Mesenchymal stem cell (in vitro differentiated cells and primary cell): ENCODE measurements at regions not wholly inside any gene's neighbourhood (a gene's known extent, or its start where the extent isn't known, plus 50 kb on each side); places are given as distances from the start of the nearest gene placed in this dataset.

Source experiments
- DNase-seq: peaks from one replicate; pipeline ENCODE4 v3.0.0-alpha.2; 2013
- H2AFZ ChIP-seq: one replicate; pipeline ENCODE4 v1.6.1; 2013; ENCODE audit warnings: low read depth, mild to moderate bottlenecking, control low read depth, inconsistent platforms, low read length, moderate library complexity
- H2AK5ac ChIP-seq: 2 replicates; pipeline ENCODE4 v1.6.1; 2013; ENCODE audit warnings: low read length, moderate library complexity, mild to moderate bottlenecking, inconsistent platforms; ENCODE audit not compliant: severe bottlenecking
- H2BK120ac ChIP-seq: one replicate; pipeline ENCODE4 v1.6.1; 2013; ENCODE audit warnings: low read depth, mild to moderate bottlenecking, inconsistent platforms, low read length, moderate library complexity
- H2BK12ac ChIP-seq, 2 experiments: one replicate each; pipeline ENCODE4 v1.6.1; 2013; ENCODE audit warnings: inconsistent platforms in 2 of 2, low read length in 2 of 2, mild to moderate bottlenecking in 2 of 2, moderate library complexity in 2 of 2, control low read depth in 1 of 2
- H2BK15ac ChIP-seq: one replicate; pipeline ENCODE4 v1.6.1; 2013; ENCODE audit warnings: mild to moderate bottlenecking, low read depth, inconsistent platforms; ENCODE audit not compliant: poor library complexity, severe bottlenecking
- H2BK5ac ChIP-seq: 2 replicates; pipeline ENCODE4 v1.6.1; 2013; ENCODE audit warnings: low read depth, mild to moderate bottlenecking, low read length, control low read depth, inconsistent platforms; ENCODE audit not compliant: poor library complexity, severe bottlenecking
- H3K14ac ChIP-seq, 2 experiments: one replicate each; pipeline ENCODE4 v1.6.1; 2013; ENCODE audit warnings: inconsistent platforms in 2 of 2, low read length in 2 of 2, control low read depth in 1 of 2, mild to moderate bottlenecking in 1 of 2, moderate library complexity in 1 of 2
- H3K18ac ChIP-seq, 2 experiments: one replicate each; pipeline ENCODE4 v1.6.1; 2013; ENCODE audit warnings: inconsistent platforms in 2 of 2, low read length in 2 of 2, control low read depth in 1 of 2, low read depth in 1 of 2, mild to moderate bottlenecking in 1 of 2
- H3K23ac ChIP-seq, 2 experiments: one replicate each; pipeline ENCODE4 v1.6.1; 2013; ENCODE audit warnings: inconsistent platforms in 2 of 2, low read length in 2 of 2, mild to moderate bottlenecking in 2 of 2, moderate library complexity in 2 of 2, control low read depth in 1 of 2
- H3K27ac ChIP-seq: 2 replicates; pipeline ENCODE4 v1.5.1; 2013; ENCODE audit warnings: mild to moderate bottlenecking, moderate library complexity, low read length, control low read depth, inconsistent platforms; ENCODE audit not compliant: poor library complexity, severe bottlenecking
- H3K27me3 ChIP-seq, 2 experiments: 2 replicates each; pipeline versions ENCODE4 v1.6.1 to v1.7.0; 2013; ENCODE audit warnings: low read length in 2 of 2, mild to moderate bottlenecking in 2 of 2, moderate library complexity in 2 of 2, control low read depth in 1 of 2, inconsistent platforms in 1 of 2; ENCODE audit not compliant: control insufficient read depth in 1 of 2, insufficient read depth in 1 of 2
- H3K36me3 ChIP-seq, 2 experiments: 2 replicates each; pipeline versions ENCODE4 v1.6.1 to v1.7.0; 2013; ENCODE audit warnings: low read length in 2 of 2, control low read depth in 1 of 2, inconsistent platforms in 1 of 2, low read depth in 1 of 2, mild to moderate bottlenecking in 1 of 2; ENCODE audit not compliant: insufficient read depth in 2 of 2, control insufficient read depth in 1 of 2
- H3K4ac ChIP-seq, 2 experiments: one replicate each; pipeline ENCODE4 v1.6.1; 2013; ENCODE audit warnings: inconsistent platforms in 2 of 2, low read length in 2 of 2, mild to moderate bottlenecking in 2 of 2, moderate library complexity in 2 of 2, control low read depth in 1 of 2, low read depth in 1 of 2
- H3K4me1 ChIP-seq: 2 replicates; pipeline ENCODE4 v1.6.1; 2013; ENCODE audit warnings: low read depth, low read length, control low read depth; ENCODE audit not compliant: control insufficient read depth, insufficient read depth
- H3K4me2 ChIP-seq: 2 replicates; pipeline ENCODE4 v1.6.1; 2013; ENCODE audit warnings: low read length, mild to moderate bottlenecking, inconsistent platforms; ENCODE audit not compliant: poor library complexity, severe bottlenecking
- H3K4me3 ChIP-seq, 2 experiments: 2 replicates each; pipeline versions ENCODE4 v1.5.1 to v1.7.0; 2013; ENCODE audit warnings: low read length in 2 of 2, mild to moderate bottlenecking in 2 of 2, control low read depth in 1 of 2, low read depth in 1 of 2; ENCODE audit not compliant: insufficient read depth in 1 of 2
- H3K79me1 ChIP-seq: replicated peaks from 2 replicates; pipeline ENCODE4 v1.6.1; 2013; ENCODE audit warnings: mild to moderate bottlenecking, control low read depth, low read length, inconsistent platforms; ENCODE audit not compliant: poor library complexity, severe bottlenecking
- H3K9ac ChIP-seq: 2 replicates; pipeline ENCODE4 v1.7.0; 2013; ENCODE audit warnings: mild to moderate bottlenecking, low read length, moderate library complexity
- H3K9me3 ChIP-seq: 2 replicates; pipeline ENCODE4 v1.7.0; 2013; ENCODE audit warnings: mild to moderate bottlenecking, low read length; ENCODE audit not compliant: control insufficient read depth
- H4K8ac ChIP-seq: one replicate; pipeline ENCODE4 v1.6.1; 2013; ENCODE audit warnings: inconsistent platforms, mild to moderate bottlenecking, low read length, moderate library complexity
- H4K91ac ChIP-seq: one replicate; pipeline ENCODE4 v1.6.1; 2013; ENCODE audit warnings: mild to moderate bottlenecking, low read length, inconsistent platforms
- WGBS: methylation state at CpG from one replicate; pipeline ENCODE4 v1.1.7; 2013; ENCODE audit warnings: mixed read lengths; 5-methylcytosine and 5-hydroxymethylcytosine counted together

DNA sequence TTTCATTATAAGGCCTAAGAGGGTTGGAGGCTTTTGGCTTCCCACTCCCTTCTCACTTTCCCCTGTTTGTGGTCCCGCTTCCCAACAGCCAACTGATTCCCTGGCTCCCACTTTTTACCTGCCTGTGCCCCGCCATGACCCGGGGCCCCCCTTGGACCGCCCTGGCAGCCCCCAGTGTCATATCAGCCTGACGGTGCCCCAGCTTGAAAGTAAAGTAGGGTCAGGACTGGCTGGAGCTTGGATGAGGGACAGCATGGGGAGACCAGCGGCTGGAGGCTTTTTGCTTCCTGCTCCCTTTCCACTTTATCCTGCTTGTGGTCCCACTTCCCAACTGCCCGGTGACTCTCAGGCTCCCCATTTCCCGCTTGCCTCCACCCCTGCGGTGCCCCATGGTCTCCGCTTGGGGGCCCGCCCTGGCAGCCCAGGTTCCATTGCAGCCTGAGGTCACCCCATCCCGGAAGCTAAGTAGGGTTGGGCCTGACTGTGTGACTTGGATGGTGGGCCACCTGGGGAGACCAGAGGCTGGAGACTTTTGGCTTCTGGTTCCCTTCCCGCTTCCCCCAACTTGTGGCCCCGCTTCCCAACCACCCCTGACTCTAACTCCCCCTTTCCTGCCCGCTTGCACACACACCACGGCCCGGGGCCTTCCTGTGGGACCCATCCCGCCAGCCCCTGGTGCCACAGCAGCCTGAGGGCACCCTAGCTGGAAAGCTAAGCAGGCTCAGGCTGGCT is 2274.7 kb downstream of the TP53TG3F start:
- no peaks in the 10 kb centered on the region for H3K36me3 ChIP-seq
- no peak overlapping the region for H2BK12ac ChIP-seq
- H3K4me3 ChIP-seq: no peak overlapping the region
- H3K9ac ChIP-seq: no peak overlapping the region
- no peaks in the 10 kb centered on the region for H3K9me3 ChIP-seq
- no peak overlapping the region for H2AK5ac ChIP-seq
- no peak overlapping the region for H3K18ac ChIP-seq
- H3K4me1 ChIP-seq: no peaks in the 10 kb centered on the region
- no peak overlapping the region for H3K4me2 ChIP-seq
- no peak overlapping the region for H3K27ac ChIP-seq
- no peak for DNase-seq
- H2BK120ac ChIP-seq: no peak overlapping the region
- no peaks in the 10 kb centered on the region for H3K79me1 ChIP-seq
- H3K27me3 ChIP-seq: no peaks in the 10 kb centered on the region
- no peak overlapping the region for H2AFZ ChIP-seq
- H4K8ac ChIP-seq: no peak overlapping the region
- H4K91ac ChIP-seq: no peak overlapping the region
- H3K14ac ChIP-seq: no peak overlapping the region
- no peak overlapping the region for H3K23ac ChIP-seq
- 65% methylated on average over 15 of the region's 18 CpGs for WGBS
- no peak overlapping the region for H2BK5ac ChIP-seq
- H3K4ac ChIP-seq: no peak overlapping the region
- H2BK15ac ChIP-seq: no peak overlapping the region

DNA sequence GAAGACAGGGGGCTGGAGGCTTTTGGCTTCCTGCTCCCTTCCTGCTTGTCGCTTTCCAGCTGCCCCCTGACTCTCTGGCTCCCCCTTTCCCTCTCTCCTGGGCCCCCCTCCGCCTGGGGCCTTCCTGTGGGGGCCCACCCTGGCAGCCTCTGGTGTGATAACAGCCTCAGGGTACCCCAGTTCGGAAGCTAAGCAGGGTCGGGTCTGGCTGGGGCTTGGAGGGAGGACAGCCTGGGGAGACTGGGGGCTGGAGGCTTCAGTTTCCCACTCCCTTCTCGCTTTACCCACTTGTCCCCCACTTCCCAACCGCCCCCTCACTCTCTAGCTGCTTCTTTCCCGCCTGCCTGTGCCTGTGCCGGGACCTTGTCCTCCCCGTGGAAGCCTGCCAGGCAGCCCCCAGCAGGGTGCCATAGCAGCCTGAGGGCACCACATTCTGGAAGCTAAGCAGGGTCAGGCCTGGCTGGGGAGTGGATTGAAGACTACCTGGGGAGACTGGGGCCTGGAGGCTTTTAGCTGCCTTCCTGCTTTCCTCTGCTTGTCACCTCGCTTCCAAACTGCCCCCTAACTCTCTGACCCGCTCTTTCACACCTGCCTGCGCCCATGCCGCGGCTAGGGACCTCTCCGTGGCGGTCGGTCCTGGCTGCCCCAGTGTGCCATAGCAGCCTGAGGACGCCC is 2275.5 kb downstream of the TP53TG3F start:
- H2BK120ac ChIP-seq: no peak overlapping the region
- no peak overlapping the region for H2BK5ac ChIP-seq
- no peaks in the 10 kb centered on the region for H3K4me1 ChIP-seq
- H3K9me3 ChIP-seq: no peaks in the 10 kb centered on the region
- no peak overlapping the region for H3K18ac ChIP-seq
- H3K23ac ChIP-seq: no peak overlapping the region
- WGBS: 76% methylated on average over 13 of the region's 18 CpGs
- no peak overlapping the region for H2AK5ac ChIP-seq
- no peak overlapping the region for H4K91ac ChIP-seq
- H3K27me3 ChIP-seq: no peaks in the 10 kb centered on the region
- H4K8ac ChIP-seq: no peak overlapping the region
- DNase-seq: no peak
- H3K4ac ChIP-seq: no peak overlapping the region
- no peak overlapping the region for H3K4me2 ChIP-seq
- H3K36me3 ChIP-seq: no peaks in the 10 kb centered on the region
- no peaks in the 10 kb centered on the region for H3K79me1 ChIP-seq
- H2BK12ac ChIP-seq: no peak overlapping the region
- H3K4me3 ChIP-seq: no peak overlapping the region
- no peak overlapping the region for H3K14ac ChIP-seq
- H2AFZ ChIP-seq: no peak overlapping the region
- no peak overlapping the region for H3K9ac ChIP-seq
- H3K27ac ChIP-seq: no peak overlapping the region
- H2BK15ac ChIP-seq: no peak overlapping the region

DNA sequence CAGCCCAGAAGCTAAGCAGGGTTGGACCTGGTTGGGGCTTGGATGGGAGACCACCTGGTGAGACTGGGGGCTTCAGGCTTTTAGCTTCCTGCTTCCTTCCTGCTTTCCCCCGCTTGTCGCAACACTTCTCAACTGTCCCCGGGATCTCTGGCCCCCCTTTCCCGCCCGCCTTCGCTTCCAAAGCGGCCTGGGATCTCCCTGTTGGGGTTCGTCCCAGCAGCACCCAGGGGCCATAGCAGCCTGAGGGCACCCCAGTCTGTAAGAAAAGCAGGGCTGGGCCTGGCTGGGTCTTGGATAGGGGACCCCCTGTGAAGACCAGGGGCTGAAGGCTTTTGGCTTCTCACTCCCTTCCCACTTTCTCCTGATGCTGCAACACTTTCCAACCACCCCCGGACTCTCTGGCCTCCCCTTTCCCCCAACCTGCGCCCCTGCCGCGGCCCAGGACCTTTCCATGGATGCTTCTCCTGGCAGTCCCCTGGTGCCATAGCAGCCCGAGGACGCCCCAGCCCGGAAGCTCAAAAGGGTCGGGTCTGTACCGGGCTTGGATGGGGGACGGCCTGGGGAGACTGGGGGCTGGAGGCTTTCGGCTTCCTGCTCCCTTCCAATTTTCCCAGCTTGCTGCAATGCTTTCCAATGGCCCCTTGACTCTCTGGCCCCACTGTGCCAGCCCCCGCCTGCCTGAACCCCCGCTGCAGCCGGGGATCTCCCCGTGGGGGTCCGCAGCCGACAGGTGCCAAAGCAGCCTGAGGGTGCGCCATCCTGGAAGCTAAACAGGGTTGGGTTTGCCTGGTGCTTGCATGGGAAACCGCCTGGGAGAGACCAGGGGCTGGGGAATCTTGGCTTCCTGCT is 2276.2 kb downstream of the TP53TG3F start:
- Histone ChIP-seq H2BK12ac (no peak overlapping the region), H3K14ac (no peak overlapping the region)
- 79% methylated on average over 25 of the region's 27 CpGs for WGBS

DNA sequence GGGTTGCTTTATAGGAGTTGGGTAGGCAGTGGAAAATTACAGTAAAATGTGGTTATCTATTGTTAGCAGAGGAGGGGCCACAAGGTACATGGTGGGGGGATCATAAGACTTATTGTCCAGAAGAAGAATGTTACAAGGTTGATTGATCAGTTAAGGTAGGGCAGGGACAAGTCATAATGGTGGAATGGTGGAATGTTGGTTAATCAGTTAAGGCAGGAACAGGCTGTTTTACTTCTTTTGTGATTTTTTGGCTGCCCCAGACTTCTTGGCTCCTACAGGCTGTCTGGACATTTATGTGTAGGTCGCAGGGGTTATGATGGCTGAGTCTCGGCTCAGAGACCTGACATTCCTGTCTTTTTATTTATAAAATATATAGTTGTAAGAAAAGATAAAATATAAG is 2277.1 kb downstream of the TP53TG3F start:
- Histone ChIP-seq H3K27ac (no peak overlapping the region), H3K23ac (no peak overlapping the region), H3K9ac (no peak overlapping the region), H3K18ac (no peak overlapping the region), H2AK5ac (no peak overlapping the region), H2BK12ac (no peak overlapping the region), H2AFZ (no peak overlapping the region), H2BK15ac (no peak overlapping the region), H3K9me3 (no peaks in the 10 kb centered on the region), H2BK120ac (no peak overlapping the region), H4K8ac (no peak overlapping the region), H2BK5ac (no peak overlapping the region), H3K14ac (no peak overlapping the region), H4K91ac (no peak overlapping the region), H3K27me3 (no peaks in the 10 kb centered on the region), H3K36me3 (no peaks in the 10 kb centered on the region), H3K4ac (no peak overlapping the region), H3K4me1 (no peaks in the 10 kb centered on the region), H3K79me1 (no peaks in the 10 kb centered on the region), H3K4me2 (no peak overlapping the region), H3K4me3 (no peak overlapping the region)
- 80% methylated on average over 1 of the region's 2 CpGs for WGBS
- no peak for DNase-seq

More for the DNA sequence above, 2276.2 kb downstream of the TP53TG3F start:
- Histone ChIP-seq H3K18ac (no peak overlapping the region), H3K4ac (no peak overlapping the region), H3K23ac (no peak overlapping the region), H3K4me2 (no peak overlapping the region), H3K79me1 (no peaks in the 10 kb centered on the region), H2AFZ (no peak overlapping the region), H2AK5ac (no peak overlapping the region), H2BK5ac (no peak overlapping the region), H4K8ac (no peak overlapping the region), H3K4me3 (no peak overlapping the region), H3K9me3 (no peaks in the 10 kb centered on the region), H3K9ac (no peak overlapping the region), H2BK15ac (no peak overlapping the region), H3K4me1 (no peaks in the 10 kb centered on the region), H3K36me3 (no peaks in the 10 kb centered on the region), H3K27me3 (no peaks in the 10 kb centered on the region), H3K27ac (no peak overlapping the region), H4K91ac (no peak overlapping the region), H2BK120ac (no peak overlapping the region)
- DNase-seq: no peak
